ENCODE measurements at regions not wholly inside any gene's neighbourhood (a gene's known extent, or its start where the extent isn't known, plus 50 kb on each side); places are given as distances from the start of the nearest gene placed in this dataset.

DNA sequence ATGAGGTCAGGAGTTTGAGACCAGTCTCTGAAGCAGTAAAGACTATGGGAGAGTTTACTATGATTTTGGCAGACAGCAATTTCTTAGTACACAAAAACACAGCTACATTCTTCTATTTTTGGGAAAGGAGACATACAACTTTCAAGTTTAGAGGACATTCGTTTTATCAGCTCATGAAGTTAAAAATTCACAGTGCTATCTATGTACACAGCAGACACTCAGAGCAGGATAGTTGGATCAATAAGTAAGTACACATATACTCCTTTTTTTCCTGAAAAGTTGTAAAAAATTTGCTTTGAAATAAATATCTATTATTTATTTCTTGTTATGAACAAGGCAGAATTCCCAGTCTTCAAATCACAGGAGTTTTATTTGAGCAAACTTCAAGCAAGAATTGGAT lies 159.7 kb downstream of the SERPINI1 start:
- TF ChIP-seq POLR2AphosphoS5 (IDR thresholded peaks at IDR 0.05; ENCODE audit: low read depth, low read length) (no peak), TAF1 (IDR thresholded peaks at IDR 0.05; ENCODE audit: borderline replicate concordance, insufficient read depth, low read length) (no peak)
- TF ChIP-seq, protein P1, sequence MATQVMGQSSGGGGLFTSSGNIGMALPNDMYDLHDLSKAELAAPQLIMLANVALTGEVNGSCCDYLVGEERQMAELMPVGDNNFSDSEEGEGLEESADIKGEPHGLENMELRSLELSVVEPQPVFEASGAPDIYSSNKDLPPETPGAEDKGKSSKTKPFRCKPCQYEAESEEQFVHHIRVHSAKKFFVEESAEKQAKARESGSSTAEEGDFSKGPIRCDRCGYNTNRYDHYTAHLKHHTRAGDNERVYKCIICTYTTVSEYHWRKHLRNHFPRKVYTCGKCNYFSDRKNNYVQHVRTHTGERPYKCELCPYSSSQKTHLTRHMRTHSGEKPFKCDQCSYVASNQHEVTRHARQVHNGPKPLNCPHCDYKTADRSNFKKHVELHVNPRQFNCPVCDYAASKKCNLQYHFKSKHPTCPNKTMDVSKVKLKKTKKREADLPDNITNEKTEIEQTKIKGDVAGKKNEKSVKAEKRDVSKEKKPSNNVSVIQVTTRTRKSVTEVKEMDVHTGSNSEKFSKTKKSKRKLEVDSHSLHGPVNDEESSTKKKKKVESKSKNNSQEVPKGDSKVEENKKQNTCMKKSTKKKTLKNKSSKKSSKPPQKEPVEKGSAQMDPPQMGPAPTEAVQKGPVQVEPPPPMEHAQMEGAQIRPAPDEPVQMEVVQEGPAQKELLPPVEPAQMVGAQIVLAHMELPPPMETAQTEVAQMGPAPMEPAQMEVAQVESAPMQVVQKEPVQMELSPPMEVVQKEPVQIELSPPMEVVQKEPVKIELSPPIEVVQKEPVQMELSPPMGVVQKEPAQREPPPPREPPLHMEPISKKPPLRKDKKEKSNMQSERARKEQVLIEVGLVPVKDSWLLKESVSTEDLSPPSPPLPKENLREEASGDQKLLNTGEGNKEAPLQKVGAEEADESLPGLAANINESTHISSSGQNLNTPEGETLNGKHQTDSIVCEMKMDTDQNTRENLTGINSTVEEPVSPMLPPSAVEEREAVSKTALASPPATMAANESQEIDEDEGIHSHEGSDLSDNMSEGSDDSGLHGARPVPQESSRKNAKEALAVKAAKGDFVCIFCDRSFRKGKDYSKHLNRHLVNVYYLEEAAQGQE (IDR thresholded peaks at IDR 0.05; ENCODE audit: insufficient read depth in 1 of 2, low read depth in 2 of 2, low read length in 2 of 2): no peak
